A673 (cell line): ENCODE measurements at regions not wholly inside any gene's neighbourhood (a gene's known extent, or its start where the extent isn't known, plus 50 kb on each side); places are given as distances from the start of the nearest gene placed in this dataset.

Experiments used
- BruUV-seq: library from RNA; stranded (reverse); fragments of 400-500 nt; replicated peaks from 2 replicates; lab custom pipeline; 2021; lab: Mats Ljungman, UMichigan
- CTCF ChIA-PET: fragments of 300-600 bp; sonication (Branson Sonifier 250); formaldehyde crosslinking; loops from one replicate; lab custom pipeline; 2022; ENCODE audit warnings: antibody characterized with exemption; lab: Charles Lee
- POLR2A ChIA-PET: fragments of 300-600 bp; sonication (Branson Sonifier 250); formaldehyde crosslinking; loops from one replicate; lab custom pipeline; 2022; ENCODE audit warnings: antibody characterized with exemption; ENCODE audit not compliant: low non-redundant PET; lab: Charles Lee
- DNase-seq: peaks from one replicate; pipeline ENCODE4 v3.0.0-alpha.2; 2015; ENCODE audit warnings: low spot score
- H3K27ac ChIP-seq: fragments of 200-600 bp; sonication (generic); 2 replicates; pipeline ENCODE4 v1.5.1; 2016; ENCODE audit warnings: mixed run types, low read depth, mild to moderate bottlenecking, mixed read lengths, antibody characterized with exemption, low read length; ENCODE audit not compliant: poor library complexity, severe bottlenecking
- H3K27me3 ChIP-seq: fragments of 200-600 bp; sonication (generic); replicated peaks from 2 replicates; pipeline ENCODE4 v1.6.1; 2017; ENCODE audit warnings: mixed run types, low read depth, mild to moderate bottlenecking, mixed read lengths, antibody characterized with exemption, low read length; ENCODE audit not compliant: insufficient read depth, poor library complexity
- H3K36me3 ChIP-seq: fragments of 200-600 bp; sonication (generic); 2 replicates; pipeline ENCODE4 v1.6.1; 2016; ENCODE audit warnings: mixed run types, mild to moderate bottlenecking, mixed read lengths, antibody characterized with exemption, low read length; ENCODE audit not compliant: insufficient read depth, poor library complexity, severe bottlenecking
- H3K4me1 ChIP-seq: fragments of 200-600 bp; sonication (generic); 2 replicates; pipeline ENCODE4 v1.6.1; 2017; ENCODE audit warnings: mixed run types, mild to moderate bottlenecking, mixed read lengths, antibody characterized with exemption, low read length; ENCODE audit not compliant: insufficient read depth, poor library complexity, severe bottlenecking
- H3K4me3 ChIP-seq: fragments of 200-600 bp; sonication (generic); 2 replicates; pipeline ENCODE4 v1.5.1; 2016; ENCODE audit warnings: low read depth, mixed run types, mild to moderate bottlenecking, mixed read lengths, low read length; ENCODE audit not compliant: poor library complexity, severe bottlenecking
- H3K9me3 ChIP-seq: fragments of 200-600 bp; sonication (generic); 2 replicates; pipeline ENCODE4 v1.6.1; 2016; ENCODE audit warnings: mixed run types, low read depth, mild to moderate bottlenecking, mixed read lengths, antibody characterized with exemption, low read length; ENCODE audit not compliant: poor library complexity, severe bottlenecking
- EZH2 ChIP-seq: fragments of 200-600 bp; sonication (generic); IDR thresholded peaks from 2 replicates; pipeline ENCODE4 v1.6.1; 2017; ENCODE audit warnings: borderline replicate concordance, low read depth, mild to moderate bottlenecking, mixed read lengths, antibody characterized with exemption, low read length; ENCODE audit not compliant: poor library complexity, severe bottlenecking
- intact Hi-C: fragments of 100-400 bp; cut with micrococcal nuclease; formaldehyde crosslinking; loops from one replicate; pipeline ENCODE4 v1.10.0; 2022; ENCODE audit not compliant: unreplicated experiment
- TF ChIP-seq, protein P1 (sequence below): fragments of 300-800, 200-600 bp; sonication (generic); conservative IDR thresholded peaks from 2 replicates; pipeline ENCODE4 v1.5.1; 2017; ENCODE audit warnings: low read depth, mild to moderate bottlenecking, antibody characterized with exemption, low read length, moderate library complexity, mixed read lengths

DNA sequence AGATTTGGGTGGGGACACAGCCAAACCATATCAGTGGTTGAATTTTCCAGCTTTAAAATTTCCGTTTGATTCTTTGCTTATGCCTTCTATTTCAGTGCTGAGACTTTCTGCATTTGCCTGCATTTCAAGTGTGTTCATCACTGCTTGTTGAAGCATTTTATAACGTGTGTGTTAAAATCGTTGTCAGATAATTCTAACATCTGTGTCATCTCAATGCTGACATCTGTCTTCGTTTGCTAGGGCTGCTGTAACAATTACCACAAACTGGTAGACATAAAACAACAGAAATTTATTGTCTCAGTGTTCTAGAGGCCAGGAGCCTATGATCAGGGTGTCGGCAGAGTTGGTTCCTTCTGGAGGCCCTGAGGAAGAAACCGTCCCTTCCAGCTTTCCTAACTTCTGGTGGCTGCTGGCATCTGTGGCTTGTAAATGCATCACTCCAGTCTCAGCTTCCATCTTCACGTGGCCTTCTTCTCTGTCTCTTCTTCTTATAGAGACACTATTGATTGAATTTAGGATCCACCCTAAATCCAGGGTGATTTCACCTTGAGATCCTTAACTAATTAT, 71.1 kb upstream of the SDK1 start:
- intact Hi-C loops, result no loop called here
- no peaks in the 10 kb centered on the region for H3K27me3 ChIP-seq
- no TSS peak for BruUV-seq
- no peak overlapping the region for H3K27ac ChIP-seq
- H3K4me3 ChIP-seq, result no peak overlapping the region
- no peak for DNase-seq
- no peaks in the 10 kb centered on the region for H3K9me3 ChIP-seq
- ChIA-PET CTCF (no interaction called here), POLR2A (no interaction called here)
- TF ChIP-seq, protein P1, sequence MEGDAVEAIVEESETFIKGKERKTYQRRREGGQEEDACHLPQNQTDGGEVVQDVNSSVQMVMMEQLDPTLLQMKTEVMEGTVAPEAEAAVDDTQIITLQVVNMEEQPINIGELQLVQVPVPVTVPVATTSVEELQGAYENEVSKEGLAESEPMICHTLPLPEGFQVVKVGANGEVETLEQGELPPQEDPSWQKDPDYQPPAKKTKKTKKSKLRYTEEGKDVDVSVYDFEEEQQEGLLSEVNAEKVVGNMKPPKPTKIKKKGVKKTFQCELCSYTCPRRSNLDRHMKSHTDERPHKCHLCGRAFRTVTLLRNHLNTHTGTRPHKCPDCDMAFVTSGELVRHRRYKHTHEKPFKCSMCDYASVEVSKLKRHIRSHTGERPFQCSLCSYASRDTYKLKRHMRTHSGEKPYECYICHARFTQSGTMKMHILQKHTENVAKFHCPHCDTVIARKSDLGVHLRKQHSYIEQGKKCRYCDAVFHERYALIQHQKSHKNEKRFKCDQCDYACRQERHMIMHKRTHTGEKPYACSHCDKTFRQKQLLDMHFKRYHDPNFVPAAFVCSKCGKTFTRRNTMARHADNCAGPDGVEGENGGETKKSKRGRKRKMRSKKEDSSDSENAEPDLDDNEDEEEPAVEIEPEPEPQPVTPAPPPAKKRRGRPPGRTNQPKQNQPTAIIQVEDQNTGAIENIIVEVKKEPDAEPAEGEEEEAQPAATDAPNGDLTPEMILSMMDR, result no peak
- no peak for TF ChIP-seq EZH2
- H3K36me3 ChIP-seq, result no peaks in the 10 kb centered on the region
- H3K4me1 ChIP-seq, result no peaks in the 10 kb centered on the region

DNA sequence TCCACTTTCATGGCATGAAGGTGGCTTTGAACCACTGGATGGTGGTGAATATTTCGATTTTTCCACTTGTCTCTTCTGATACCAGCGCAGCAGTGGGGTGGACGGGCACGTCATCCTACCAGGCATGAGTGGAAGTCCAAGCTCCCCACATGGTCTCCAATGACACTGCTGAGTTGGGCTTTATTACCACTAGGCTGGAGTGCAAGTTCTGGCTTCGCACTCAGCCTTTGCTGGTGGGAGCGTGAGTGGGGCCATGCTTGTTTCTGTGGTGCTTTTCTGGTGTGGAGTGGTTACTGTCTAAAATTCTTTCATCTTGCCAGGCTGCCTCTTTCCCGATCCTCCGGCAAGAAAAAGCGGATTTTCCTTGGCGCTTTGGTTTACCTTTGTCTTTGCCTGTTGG, 70.1 kb upstream of the SDK1 start:
- no TSS peak for BruUV-seq
- CTCF ChIA-PET, result no interaction called here

DNA sequence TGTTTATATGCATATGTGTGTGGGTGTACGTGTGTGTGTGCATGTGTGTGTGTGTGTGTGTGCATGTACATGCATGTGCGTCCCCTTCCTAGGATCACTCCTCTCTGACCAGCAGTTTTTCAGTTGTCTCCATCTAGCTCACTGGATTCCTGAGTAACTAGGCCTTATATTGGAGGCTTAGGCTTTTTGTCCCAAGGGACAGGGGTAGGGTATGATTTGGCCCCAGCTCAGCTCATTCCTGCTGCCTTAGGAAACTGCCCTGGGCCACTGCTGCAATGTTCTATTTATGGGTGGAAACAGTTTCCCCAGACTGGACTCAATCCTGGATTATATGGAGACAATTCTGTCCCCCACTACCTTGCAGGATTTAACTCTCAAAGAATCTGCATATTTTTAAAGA, 68.8 kb upstream of the SDK1 start:
- intact Hi-C loops, result no loop called here
- ChIA-PET POLR2A (no interaction called here), CTCF (no interaction called here)
- H3K27me3 ChIP-seq, result no peaks in the 10 kb centered on the region
- no peaks in the 10 kb centered on the region for H3K4me1 ChIP-seq
- H3K9me3 ChIP-seq, result no peaks in the 10 kb centered on the region
- no peak overlapping the region for H3K4me3 ChIP-seq
- TF ChIP-seq EZH2, result no peak
- TF ChIP-seq, protein P1, result no peak
- no peak overlapping the region for H3K27ac ChIP-seq
- DNase-seq, result no peak
- no peaks in the 10 kb centered on the region for H3K36me3 ChIP-seq
- BruUV-seq, result no TSS peak

More for the DNA sequence above, 70.1 kb upstream of the SDK1 start:
- Histone ChIP-seq H3K36me3 (no peaks in the 10 kb centered on the region), H3K27ac (no peak overlapping the region), H3K4me1 (no peaks in the 10 kb centered on the region), H3K9me3 (no peaks in the 10 kb centered on the region), H3K4me3 (no peak overlapping the region), H3K27me3 (no peaks in the 10 kb centered on the region)
- TF ChIP-seq EZH2, result no peak
- TF ChIP-seq, protein P1, result no peak
- POLR2A ChIA-PET, result interaction anchor here (0.6 kb wide), 1 partner anchor 10 kb away, joined by 3 read pairs; no protein-coding TSS in a partner anchor
- intact Hi-C loops, result no loop called here
- no peak for DNase-seq
